ENCODE measurements at regions not wholly inside any gene's neighbourhood (a gene's known extent, or its start where the extent isn't known, plus 50 kb on each side); places are given as distances from the start of the nearest gene placed in this dataset.

DNA sequence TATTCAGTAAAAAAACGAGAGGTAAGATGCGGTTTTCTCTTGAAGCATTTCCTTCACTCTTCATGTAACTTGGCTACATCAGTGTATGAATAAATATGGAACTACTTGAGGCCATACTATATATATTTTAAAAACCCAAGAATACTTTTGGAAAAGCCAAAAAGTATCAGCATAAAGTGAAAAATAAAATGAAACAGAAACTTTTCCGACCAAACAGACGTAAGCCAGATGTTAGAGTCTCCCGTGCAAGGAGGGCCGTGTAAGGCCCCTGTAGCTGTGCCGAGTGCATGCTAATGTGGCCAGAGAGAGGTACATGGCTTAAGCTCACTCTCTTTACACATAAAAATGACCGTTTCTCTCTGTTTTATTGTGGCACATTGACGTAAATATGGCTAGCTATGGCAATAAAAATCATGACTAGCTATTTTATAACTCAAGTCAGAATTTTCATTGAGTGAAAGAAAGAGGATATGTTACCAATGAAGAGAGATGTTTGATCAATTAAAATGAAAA is 140.1 kb upstream of the GMDS start:
- no CpG with 5 or more reads among the region's 9 CpGs for WGBS (ENCODE audit: extremely low coverage, insufficient coverage, insufficient read length)
- Histone ChIP-seq H3K14ac (ENCODE audit: low read length) (no peak overlapping the region), H3K27ac (ENCODE audit: low read depth, low read length) (no peak overlapping the region), H4K12ac (ENCODE audit: low read depth, low read length) (no peak overlapping the region), H2AK5ac (ENCODE audit: low read length) (no peak overlapping the region), H2AFZ (ENCODE audit: insufficient read depth, low read length, poor library complexity) (no peak overlapping the region), H3K4me1 (ENCODE audit: control insufficient read depth in 1 of 2, insufficient read depth in 2 of 2, low read length in 2 of 2) (no peaks in the 10 kb centered on the region), H2BK120ac (ENCODE audit: insufficient read depth, low read length, poor library complexity) (no peak overlapping the region), H3K4me3 (ENCODE audit: low read depth, low read length) (no peak overlapping the region), H3K79me1 (ENCODE audit: low read length) (no peaks in the 10 kb centered on the region), H3K23ac (ENCODE audit: low read length) (no peak overlapping the region), H3K9ac (ENCODE audit: low read length) (no peak overlapping the region), H2BK5ac (ENCODE audit: low read depth, low read length, poor library complexity) (no peak overlapping the region), H3K79me2 (ENCODE audit: control insufficient read depth, insufficient read depth, low read length, poor library complexity) (no peaks in the 10 kb centered on the region), H3K18ac (ENCODE audit: low read length) (no peak overlapping the region), H2BK12ac (ENCODE audit: low read length) (no peak overlapping the region), H3K36me3 (ENCODE audit: control insufficient read depth in 1 of 2, insufficient read depth in 2 of 2, low read length in 2 of 2) (no peaks in the 10 kb centered on the region), H3K4me2 (ENCODE audit: low read length) (no peak overlapping the region), H3K4ac (ENCODE audit: low read depth, low read length) (no peak overlapping the region), H3K27me3 (ENCODE audit: insufficient read depth, low read length) (no peaks in the 10 kb centered on the region), H4K91ac (ENCODE audit: low read depth, low read length) (no peak overlapping the region), H4K8ac (ENCODE audit: low read depth, low read length) (no peak overlapping the region), H3K9me3 (ENCODE audit: insufficient read depth, low read depth, low read length) (peaks cover 3% of the 10 kb centered on the region)
- no peak for DNase-seq

DNA sequence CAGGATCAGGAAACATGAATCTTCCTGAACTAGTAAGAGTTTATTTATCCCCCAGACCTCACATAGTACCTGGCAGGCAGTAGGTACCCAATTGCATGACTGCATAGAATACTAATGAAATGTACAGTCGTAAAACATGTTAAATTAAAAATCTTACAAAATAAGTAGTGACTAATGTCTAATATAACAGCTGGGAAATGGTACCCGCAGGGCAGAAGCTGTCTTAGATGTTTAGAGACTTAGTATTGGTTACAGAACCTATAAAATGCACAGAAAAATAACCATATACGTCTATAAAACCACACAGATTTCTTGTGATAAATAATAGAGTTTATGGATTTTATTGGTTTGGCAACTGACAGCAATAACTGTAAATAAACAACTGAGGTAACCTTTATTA is 139.1 kb upstream of the GMDS start:
- no peak overlapping the region for H4K8ac ChIP-seq (ENCODE audit: low read depth, low read length)

DNA sequence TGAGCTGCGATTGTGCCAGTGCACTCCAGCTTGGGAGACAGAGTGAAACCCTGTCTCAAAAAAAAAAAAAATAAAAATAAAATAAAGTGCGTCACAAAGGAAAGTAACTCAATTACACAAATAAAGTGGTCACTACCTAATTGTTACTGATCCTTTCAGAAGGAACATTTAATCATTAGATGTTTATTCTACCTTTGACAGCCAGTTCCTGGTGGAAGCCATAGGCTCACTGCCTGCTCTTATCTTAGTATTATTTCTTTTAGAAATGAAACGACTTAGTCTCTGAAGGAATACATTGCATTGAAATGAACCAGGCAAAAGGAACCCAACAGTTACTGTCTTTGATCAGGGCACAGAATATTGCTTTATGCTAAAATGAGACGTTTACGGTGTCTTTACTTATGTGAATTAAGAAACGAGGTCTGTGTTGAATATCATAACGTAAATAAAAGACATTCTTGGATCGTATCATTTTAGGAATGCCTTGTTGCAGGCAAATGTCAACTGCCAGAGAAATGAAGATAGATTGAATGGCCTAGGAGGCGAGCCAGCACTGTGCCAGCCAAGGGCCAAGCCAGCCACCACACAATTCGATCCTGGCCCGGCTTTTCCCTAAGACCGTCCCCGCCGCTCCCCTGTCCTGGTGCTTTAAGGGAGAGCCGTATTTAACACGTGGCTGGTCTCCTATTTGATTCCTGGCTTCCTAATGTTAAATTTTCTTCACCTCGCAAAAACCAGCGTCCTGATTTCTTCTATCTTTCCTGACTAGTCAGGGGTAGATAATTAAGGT is 136.7 kb upstream of the GMDS start:
- Histone ChIP-seq H2BK120ac (ENCODE audit: insufficient read depth, low read length, poor library complexity) (no peak overlapping the region), H3K79me2 (ENCODE audit: control insufficient read depth, insufficient read depth, low read length, poor library complexity) (no peaks in the 10 kb centered on the region), H3K27me3 (ENCODE audit: insufficient read depth, low read length) (no peaks in the 10 kb centered on the region), H3K18ac (ENCODE audit: low read length) (no peak overlapping the region), H2BK5ac (ENCODE audit: low read depth, low read length, poor library complexity) (no peak overlapping the region), H3K9me3 (ENCODE audit: insufficient read depth, low read depth, low read length) (no peaks in the 10 kb centered on the region), H3K4me2 (ENCODE audit: low read length) (no peak overlapping the region), H4K12ac (ENCODE audit: low read depth, low read length) (no peak overlapping the region), H3K4me3 (ENCODE audit: low read depth, low read length) (no peak overlapping the region), H3K36me3 (ENCODE audit: control insufficient read depth in 1 of 2, insufficient read depth in 2 of 2, low read length in 2 of 2) (no peaks in the 10 kb centered on the region), H3K14ac (ENCODE audit: low read length) (no peak overlapping the region), H3K79me1 (ENCODE audit: low read length) (no peaks in the 10 kb centered on the region), H4K8ac (ENCODE audit: low read depth, low read length) (no peak overlapping the region), H3K9ac (ENCODE audit: low read length) (no peak overlapping the region), H2BK12ac (ENCODE audit: low read length) (no peak overlapping the region), H3K23ac (ENCODE audit: low read length) (no peak overlapping the region), H2AFZ (ENCODE audit: insufficient read depth, low read length, poor library complexity) (no peak overlapping the region), H2AK5ac (ENCODE audit: low read length) (no peak overlapping the region), H3K27ac (ENCODE audit: low read depth, low read length) (no peak overlapping the region), H3K4me1 (ENCODE audit: control insufficient read depth in 1 of 2, insufficient read depth in 2 of 2, low read length in 2 of 2) (no peaks in the 10 kb centered on the region), H4K91ac (ENCODE audit: low read depth, low read length) (no peak overlapping the region), H3K4ac (ENCODE audit: low read depth, low read length) (no peak overlapping the region)
- no peak for DNase-seq
- WGBS (ENCODE audit: extremely low coverage, insufficient coverage, insufficient read length): no CpG with 5 or more reads among the region's 18 CpGs

More for the DNA sequence above, 139.1 kb upstream of the GMDS start:
- peak; percentile 27 to 69 for DNase-seq
- H3K14ac ChIP-seq (ENCODE audit: low read length): no peak overlapping the region
- H3K79me2 ChIP-seq (ENCODE audit: control insufficient read depth, insufficient read depth, low read length, poor library complexity): no peaks in the 10 kb centered on the region
- no peak overlapping the region for H3K9ac ChIP-seq (ENCODE audit: low read length)
- no peaks in the 10 kb centered on the region for H3K4me1 ChIP-seq (ENCODE audit: control insufficient read depth in 1 of 2, insufficient read depth in 2 of 2, low read length in 2 of 2)
- no peak overlapping the region for H2AK5ac ChIP-seq (ENCODE audit: low read length)
- H3K27me3 ChIP-seq (ENCODE audit: insufficient read depth, low read length): no peaks in the 10 kb centered on the region
- H3K27ac ChIP-seq (ENCODE audit: low read depth, low read length): no peak overlapping the region
- H3K4me2 ChIP-seq (ENCODE audit: low read length): no peak overlapping the region
- H2BK120ac ChIP-seq (ENCODE audit: insufficient read depth, low read length, poor library complexity): no peak overlapping the region
- H4K91ac ChIP-seq (ENCODE audit: low read depth, low read length): no peak overlapping the region
- H2BK5ac ChIP-seq (ENCODE audit: low read depth, low read length, poor library complexity): no peak overlapping the region
- H3K23ac ChIP-seq (ENCODE audit: low read length): no peak overlapping the region
- WGBS (ENCODE audit: extremely low coverage, insufficient coverage, insufficient read length): no CpG with 5 or more reads among the region's 3 CpGs
- peaks cover 3% of the 10 kb centered on the region for H3K9me3 ChIP-seq (ENCODE audit: insufficient read depth, low read depth, low read length)
- H2BK12ac ChIP-seq (ENCODE audit: low read length): no peak overlapping the region
- no peaks in the 10 kb centered on the region for H3K79me1 ChIP-seq (ENCODE audit: low read length)
- no peak overlapping the region for H4K12ac ChIP-seq (ENCODE audit: low read depth, low read length)
- no peak overlapping the region for H3K4ac ChIP-seq (ENCODE audit: low read depth, low read length)
- H3K36me3 ChIP-seq (ENCODE audit: control insufficient read depth in 1 of 2, insufficient read depth in 2 of 2, low read length in 2 of 2): no peaks in the 10 kb centered on the region
- no peak overlapping the region for H2AFZ ChIP-seq (ENCODE audit: insufficient read depth, low read length, poor library complexity)
- no peak overlapping the region for H3K4me3 ChIP-seq (ENCODE audit: low read depth, low read length)
- H3K18ac ChIP-seq (ENCODE audit: low read length): no peak overlapping the region

- no CpG with 5 or more reads among the region's 9 CpGs for WGBS (ENCODE audit: extremely low coverage, insufficient coverage, insufficient read length)
- Histone ChIP-seq H4K12ac (ENCODE audit: low read depth, low read length) (no peak overlapping the region), H4K8ac (ENCODE audit: low read depth, low read length) (no peak overlapping the region), H3K4me3 (ENCODE audit: low read depth, low read length) (no peak overlapping the region), H3K14ac (ENCODE audit: low read length) (no peak overlapping the region), H3K4ac (ENCODE audit: low read depth, low read length) (no peak overlapping the region), H3K18ac (ENCODE audit: low read length) (no peak overlapping the region), H3K36me3 (ENCODE audit: control insufficient read depth in 1 of 2, insufficient read depth in 2 of 2, low read length in 2 of 2) (no peaks in the 10 kb centered on the region), H3K9me3 (ENCODE audit: insufficient read depth, low read depth, low read length) (no peaks in the 10 kb centered on the region), H3K27me3 (ENCODE audit: insufficient read depth, low read length) (no peaks in the 10 kb centered on the region), H3K9ac (ENCODE audit: low read length) (no peak overlapping the region), H2BK12ac (ENCODE audit: low read length) (no peak overlapping the region), H3K23ac (ENCODE audit: low read length) (no peak overlapping the region), H3K4me2 (ENCODE audit: low read length) (no peak overlapping the region), H3K79me1 (ENCODE audit: low read length) (no peaks in the 10 kb centered on the region), H4K91ac (ENCODE audit: low read depth, low read length) (no peak overlapping the region), H3K79me2 (ENCODE audit: control insufficient read depth, insufficient read depth, low read length, poor library complexity) (no peaks in the 10 kb centered on the region), H2AFZ (ENCODE audit: insufficient read depth, low read length, poor library complexity) (no peak overlapping the region), H2BK5ac (ENCODE audit: low read depth, low read length, poor library complexity) (no peak overlapping the region), H2BK120ac (ENCODE audit: insufficient read depth, low read length, poor library complexity) (no peak overlapping the region), H3K27ac (ENCODE audit: low read depth, low read length) (no peak overlapping the region), H3K4me1 (ENCODE audit: control insufficient read depth in 1 of 2, insufficient read depth in 2 of 2, low read length in 2 of 2) (no peaks in the 10 kb centered on the region), H2AK5ac (ENCODE audit: low read length) (no peak overlapping the region)
- peak in 1 of 2 donors; percentile 37 for DNase-seq
Observed at GRCh38 chr6:2378891-2379652, 133.7 kb upstream of the GMDS start.
